ENCODE measurements at regions not wholly inside any gene's neighbourhood (a gene's known extent, or its start where the extent isn't known, plus 50 kb on each side); places are given as distances from the start of the nearest gene placed in this dataset.

- H3K4me1 Mint-ChIP-seq (ENCODE audit: low read depth): peaks cover 14% of the 10 kb centered on the region
- POLR2A ChIA-PET: no interaction called here
- H3K27me3 ChIP-seq (ENCODE audit: control insufficient read depth in 1 of 2, insufficient read depth in 2 of 2, low read length in 2 of 2): no peaks in the 10 kb centered on the region
- no peak overlapping the region for H3K27ac ChIP-seq (ENCODE audit: low read depth in 1 of 2, low read length in 2 of 2)
- H3K9me3 Mint-ChIP-seq: no peaks in the 10 kb centered on the region
- no peak for DNase-seq
- no peak overlapping the region for H3K4me3 ChIP-seq (ENCODE audit: low read length)
- CTCF ChIA-PET: no interaction called here
- no peaks in the 10 kb centered on the region for H3K9me3 ChIP-seq (ENCODE audit: control insufficient read depth in 1 of 2, insufficient read depth in 1 of 2, low read length in 2 of 2)
- no peaks in the 10 kb centered on the region for H3K27me3 Mint-ChIP-seq
- H3K4me1 ChIP-seq (ENCODE audit: insufficient read depth, low read length): peaks cover 5% of the 10 kb centered on the region
- no peak overlapping the region for H3K27ac Mint-ChIP-seq
- TF ChIP-seq CTCF (IDR thresholded peaks at IDR 0.05): no peak
- no peaks in the 10 kb centered on the region for H3K36me3 ChIP-seq (ENCODE audit: insufficient read depth, low read length)
- H3K4me3 Mint-ChIP-seq: no peak overlapping the region
- intact Hi-C loops (cut with DNase I, micrococcal nuclease): no loop called here
- no peaks in the 10 kb centered on the region for H3K36me3 Mint-ChIP-seq (ENCODE audit: low read depth)
- no peak for ATAC-seq (ENCODE audit: poor library complexity)
Observed at GRCh38 chr10:43978091-43978490, 329.4 kb upstream of the ZNF32 start.

GRCh38 chr10:43976292-43976691 is 327.6 kb upstream of the ZNF32 start:
- Mint-ChIP-seq H3K4me1 (ENCODE audit: low read depth) (peaks cover 14% of the 10 kb centered on the region), H3K27me3 (no peaks in the 10 kb centered on the region), H3K9me3 (no peaks in the 10 kb centered on the region), H3K36me3 (ENCODE audit: low read depth) (no peaks in the 10 kb centered on the region), H3K27ac (no peak overlapping the region), H3K4me3 (no peak overlapping the region)
- DNase-seq (no peak), ATAC-seq (ENCODE audit: poor library complexity) (no peak)
- Histone ChIP-seq H3K36me3 (ENCODE audit: insufficient read depth, low read length) (no peaks in the 10 kb centered on the region), H3K9me3 (ENCODE audit: control insufficient read depth in 1 of 2, insufficient read depth in 1 of 2, low read length in 2 of 2) (no peaks in the 10 kb centered on the region), H3K27me3 (ENCODE audit: control insufficient read depth in 1 of 2, insufficient read depth in 2 of 2, low read length in 2 of 2) (no peaks in the 10 kb centered on the region), H3K4me3 (ENCODE audit: low read length) (no peak overlapping the region), H3K27ac (ENCODE audit: low read depth in 1 of 2, low read length in 2 of 2) (no peak overlapping the region), H3K4me1 (ENCODE audit: insufficient read depth, low read length) (peaks cover 5% of the 10 kb centered on the region)
- POLR2A ChIA-PET: no interaction called here
- no peak for TF ChIP-seq CTCF (IDR thresholded peaks at IDR 0.05)
- intact Hi-C loops (cut with DNase I, micrococcal nuclease): no loop called here
- CTCF ChIA-PET: no interaction called here

GRCh38 chr10:43973801-43974200 is 325.1 kb upstream of the ZNF32 start:
- POLR2A ChIA-PET: no interaction called here
- Mint-ChIP-seq H3K9me3 (no peaks in the 10 kb centered on the region), H3K4me3 (no peak overlapping the region)

More at GRCh38 chr10:43973801-43974200, 325.1 kb upstream of the ZNF32 start:
- H3K4me1 ChIP-seq (ENCODE audit: insufficient read depth, low read length): no peaks in the 10 kb centered on the region
- H3K4me3 ChIP-seq (ENCODE audit: low read length): no peak overlapping the region
- Mint-ChIP-seq H3K27ac (no peak overlapping the region), H3K27me3 (no peaks in the 10 kb centered on the region), H3K4me1 (ENCODE audit: low read depth) (no peaks in the 10 kb centered on the region), H3K36me3 (ENCODE audit: low read depth) (no peaks in the 10 kb centered on the region)
- intact Hi-C loops (cut with DNase I, micrococcal nuclease): no loop called here
- no peaks in the 10 kb centered on the region for H3K9me3 ChIP-seq (ENCODE audit: control insufficient read depth in 1 of 2, insufficient read depth in 1 of 2, low read length in 2 of 2)
- no peaks in the 10 kb centered on the region for H3K36me3 ChIP-seq (ENCODE audit: insufficient read depth, low read length)
- H3K27me3 ChIP-seq (ENCODE audit: control insufficient read depth in 1 of 2, insufficient read depth in 2 of 2, low read length in 2 of 2): no peaks in the 10 kb centered on the region
- no peak overlapping the region for H3K27ac ChIP-seq (ENCODE audit: low read depth in 1 of 2, low read length in 2 of 2)
- TF ChIP-seq CTCF (IDR thresholded peaks at IDR 0.05): no peak
- ATAC-seq (ENCODE audit: poor library complexity) (no peak), DNase-seq (no peak)
- CTCF ChIA-PET: no interaction called here

Measured in CD4-positive, alpha-beta T cell (primary cell).